ENCODE measurements at regions not wholly inside any gene's neighbourhood (a gene's known extent, or its start where the extent isn't known, plus 50 kb on each side); places are given as distances from the start of the nearest gene placed in this dataset.

- Histone ChIP-seq H3K4me3 (no peak overlapping the region), H3K4me2 (ENCODE audit: control insufficient read depth, insufficient read depth) (no peak overlapping the region), H4K20me1 (ENCODE audit: control insufficient read depth, insufficient read depth) (no peaks in the 10 kb centered on the region), H3K79me2 (ENCODE audit: control insufficient read depth, insufficient read depth, low read length) (no peaks in the 10 kb centered on the region), H2AFZ (ENCODE audit: control insufficient read depth, low read depth, low read length) (no peak overlapping the region), H3K9me3 (replicated peaks; ENCODE audit: control insufficient read depth, insufficient read depth, low read length) (no peaks in the 10 kb centered on the region), H3K4me1 (ENCODE audit: control insufficient read depth, insufficient read depth, low read length) (no peaks in the 10 kb centered on the region), H3K27ac (ENCODE audit: control insufficient read depth, insufficient read depth) (no peak overlapping the region), H3K9ac (ENCODE audit: control insufficient read depth, insufficient read depth, low read length) (no peak overlapping the region), H3K27me3 (replicated peaks in 1 of 2; ENCODE audit: control insufficient read depth in 2 of 2, insufficient read depth in 2 of 2, low read length in 1 of 2) (no peaks in the 10 kb centered on the region), H3K36me3 (ENCODE audit: control insufficient read depth in 2 of 2, insufficient read depth in 2 of 2, low read length in 1 of 2) (no peaks in the 10 kb centered on the region)
- RAD21 ChIA-PET (ENCODE audit: unreplicated experiment) = no interaction called here
- POLR2A ChIA-PET = no interaction called here
- no peak for DNase-seq (ENCODE audit: low read depth, low spot score)
- no TSS peak for BruUV-seq (replicated peaks)
- CTCF ChIA-PET = no interaction called here
- TF ChIP-seq NKRF (conservative IDR thresholded peaks at IDR 0.05) = no peak
- TF ChIP-seq ZNF592 (IDR thresholded peaks at IDR 0.05) = no peak
- no peak for TF ChIP-seq RELA (IDR thresholded peaks at IDR 0.05; ENCODE audit: borderline replicate concordance, partially characterized antibody)
- no peak for ATAC-seq
- no peak for FAIRE-seq
- SMC1A ChIA-PET (ENCODE audit: uncharacterized antibody, unreplicated experiment) = no interaction called here
- intact Hi-C loops (cut with micrococcal nuclease; ENCODE audit: unreplicated experiment) = no loop called here
- 0% methylated on average over 1 of the region's 1 CpG for WGBS (ENCODE audit: insufficient coverage, insufficient replicate concordance, low lambda C conversion rate, missing lambda C conversion rate)
- in situ Hi-C loops (cut with MboI) = no loop called here
Observed at GRCh38 chr4:111535792-111536191, 609.5 kb upstream of the FAM241A start.
